Endothelial cell of umbilical vein (primary cell): ENCODE measurements at regions not wholly inside any gene's neighbourhood (a gene's known extent, or its start where the extent isn't known, plus 50 kb on each side); places are given as distances from the start of the nearest gene placed in this dataset.

Experiments
- BruUV-seq: library from RNA; stranded (reverse); fragments of 400-500 nt; replicated peaks from 2 replicates; lab custom pipeline; 2021; lab: Mats Ljungman, UMichigan
- CTCF ChIA-PET: fragments of 300-600, 350-600 bp; sonication (Branson Sonifier 250); formaldehyde crosslinking; loops from one replicate; lab custom pipeline; 2021; ENCODE audit warnings: antibody characterized with exemption, inconsistent platforms; lab: Charles Lee
- POLR2A ChIA-PET: fragments of 300-600, 350-600 bp; sonication (Branson Sonifier 250); formaldehyde crosslinking; loops from one replicate; lab custom pipeline; 2021; ENCODE audit warnings: antibody characterized with exemption, inconsistent platforms; lab: Charles Lee
- DNase-seq: peaks from one replicate; pipeline ENCODE4 v3.0.0-alpha.2; 2011; ENCODE audit warnings: low read depth, low spot score
- FAIRE-seq: peaks from 2 replicates; lab custom pipeline; 2011; peaks lifted over from hg19 to GRCh38; lab: Jason Lieb, UNC
- H2AFZ ChIP-seq: 2 replicates; pipeline ENCODE4 v1.6.0; 2012; ENCODE audit warnings: low read depth, low read length, control low read depth, inconsistent platforms
- H3K27ac ChIP-seq: 2 replicates; pipeline ENCODE4 v1.5.1; 2011; ENCODE audit warnings: low read depth, mild to moderate bottlenecking, control low read depth, low read length, moderate library complexity; ENCODE audit not compliant: insufficient read depth
- H3K27me3 ChIP-seq, 2 experiments: 2 replicates each; pipeline versions ENCODE4 v1.6.0 to v1.6.1; 2011; ENCODE audit warnings: low read length in 2 of 2, mixed read lengths in 1 of 2; ENCODE audit not compliant: control insufficient read depth in 2 of 2, insufficient read depth in 2 of 2
- H3K36me3 ChIP-seq, 2 experiments: 2 replicates in 1 of 2; 3 replicates in 1 of 2; pipeline ENCODE4 v1.5.1; 2011; ENCODE audit warnings: low read length in 2 of 2, mild to moderate bottlenecking in 1 of 2, moderate library complexity in 1 of 2; ENCODE audit not compliant: control insufficient read depth in 2 of 2, insufficient read depth in 2 of 2; ENCODE audit errors: extremely low read depth in 1 of 2
- H3K4me1 ChIP-seq: 3 replicates; pipeline ENCODE4 v1.5.1; 2011; ENCODE audit warnings: mild to moderate bottlenecking, low read length; ENCODE audit not compliant: control insufficient read depth, insufficient read depth; ENCODE audit errors: extremely low read depth
- H3K4me2 ChIP-seq: 2 replicates; pipeline ENCODE4 v1.6.1; 2011; ENCODE audit warnings: low read length, control low read depth, mixed read lengths; ENCODE audit not compliant: insufficient read depth
- H3K4me3 ChIP-seq, 3 experiments: fragments of 200-600 bp in 1 of 3; sonication (generic), shearing (Covaris generic) in 1 of 3; replicated peaks in 1 of 3; 2 replicates each; pipeline ENCODE4 v1.5.1; 2011 to 2016; ENCODE audit warnings: control low read depth in 3 of 3, low read length in 3 of 3, mild to moderate bottlenecking in 2 of 3, inconsistent platforms in 1 of 3, low read depth in 1 of 3, moderate library complexity in 1 of 3; ENCODE audit not compliant: insufficient read depth in 1 of 3
- H3K79me2 ChIP-seq: 2 replicates; pipeline ENCODE4 v1.6.0; 2012; ENCODE audit warnings: low read length, inconsistent platforms; ENCODE audit not compliant: control insufficient read depth, insufficient read depth
- H3K9ac ChIP-seq: replicated peaks from 2 replicates; pipeline ENCODE3; 2011; ENCODE audit warnings: low read length, control low read depth; ENCODE audit not compliant: insufficient read depth; ENCODE audit errors: extremely low read depth
- H3K9me1 ChIP-seq: replicated peaks from 3 replicates; pipeline ENCODE4 v1.6.0; 2011; ENCODE audit warnings: mild to moderate bottlenecking, low read length; ENCODE audit not compliant: control insufficient read depth, insufficient read depth; ENCODE audit errors: extremely low read depth
- H3K9me3 ChIP-seq: replicated peaks from 2 replicates; pipeline ENCODE4 v1.5.1; 2012; ENCODE audit warnings: low read length, inconsistent platforms; ENCODE audit not compliant: control insufficient read depth, insufficient read depth
- H4K20me1 ChIP-seq: replicated peaks from 2 replicates; pipeline ENCODE3; 2011; ENCODE audit warnings: mild to moderate bottlenecking, low read length; ENCODE audit not compliant: control insufficient read depth, insufficient read depth; ENCODE audit errors: extremely low read depth
- CTCF ChIP-seq, 2 donors: IDR thresholded peaks; 1 replicate in 1 of 2; 2 replicates in 1 of 2; pipeline ENCODE4 v1.5.1; 2011; ENCODE audit warnings: low read length in 2 of 2, mild to moderate bottlenecking in 2 of 2, moderate library complexity in 2 of 2, control low read depth in 1 of 2, inconsistent platforms in 1 of 2, low read depth in 1 of 2; ENCODE audit not compliant: insufficient read depth in 1 of 2; ENCODE audit errors: extremely low read depth in 1 of 2
- EZH2 ChIP-seq: IDR thresholded peaks from 2 replicates; pipeline ENCODE4 v1.6.1; 2012; ENCODE audit warnings: borderline replicate concordance, low read depth, mild to moderate bottlenecking, moderate library complexity, low read length, inconsistent platforms; ENCODE audit not compliant: severe bottlenecking
- FOS ChIP-seq: IDR thresholded peaks from 2 replicates; pipeline ENCODE4 v1.6.1; 2011; ENCODE audit warnings: mild to moderate bottlenecking, low read length, moderate library complexity, borderline replicate concordance; ENCODE audit not compliant: insufficient read depth
- GATA2 ChIP-seq: IDR thresholded peaks from 2 replicates; pipeline ENCODE4 v1.7.0; 2011; ENCODE audit warnings: low read depth, mild to moderate bottlenecking, moderate library complexity, mixed read lengths, low read length; ENCODE audit not compliant: insufficient read length, insufficient read depth
- JUN ChIP-seq: IDR thresholded peaks from 2 replicates; pipeline ENCODE4 v1.6.1; 2011; ENCODE audit warnings: borderline replicate concordance, low read depth; ENCODE audit not compliant: insufficient read length, insufficient read depth
- MAX ChIP-seq: IDR thresholded peaks from 2 replicates; pipeline ENCODE4 v1.6.1; 2011; ENCODE audit not compliant: insufficient read depth, insufficient read length
- MYC ChIP-seq: IDR thresholded peaks from one replicate; pipeline ENCODE4 v1.6.1; 2011; ENCODE audit warnings: mild to moderate bottlenecking, low read depth, low read length
- POLR2A ChIP-seq: IDR thresholded peaks from 2 replicates; pipeline ENCODE4 v1.6.1; 2012; ENCODE audit warnings: low read depth, mild to moderate bottlenecking, control low read depth, low read length
- POLR2AphosphoS5 ChIP-seq: IDR thresholded peaks from 2 replicates; pipeline ENCODE4 v1.6.1; 2012; ENCODE audit warnings: low read depth, mild to moderate bottlenecking, control low read depth, low read length, moderate library complexity; ENCODE audit not compliant: insufficient read depth
- dilution Hi-C: fragments of 300-500 bp; cut with MboI; formaldehyde crosslinking; loops from one replicate; pipeline ENCODE4 v1.15.0; 2019; ENCODE audit warnings: low sequenced_read_pairs; ENCODE audit not compliant: extremely low pct_ligation_motif_present
- intact Hi-C: fragments of 100-400 bp; cut with micrococcal nuclease; formaldehyde crosslinking; loops from one replicate; pipeline ENCODE4 v1.10.0; 2022

- Histone ChIP-seq H3K4me3 (no peak overlapping the region), H3K4me2 (no peak overlapping the region), H3K27me3 (no peaks in the 10 kb centered on the region), H3K9me3 (peaks cover 7% of the 10 kb centered on the region), H3K9ac (no peak overlapping the region), H3K27ac (no peak overlapping the region), H2AFZ (no peak overlapping the region), H3K79me2 (no peaks in the 10 kb centered on the region), H4K20me1 (no peaks in the 10 kb centered on the region), H3K36me3 (no peaks in the 10 kb centered on the region), H3K9me1 (no peaks in the 10 kb centered on the region), H3K4me1 (no peaks in the 10 kb centered on the region)
- BruUV-seq, result no TSS peak
- dilution Hi-C loops (no loop called here), intact Hi-C loops (no loop called here)
- DNase-seq (no peak), FAIRE-seq (no peak)
- POLR2A ChIA-PET, result no interaction called here
- no peak for TF ChIP-seq GATA2
- no peak for TF ChIP-seq POLR2AphosphoS5
- no peak for TF ChIP-seq EZH2
- no peak for TF ChIP-seq POLR2A
- no peak for TF ChIP-seq JUN
- no peak for TF ChIP-seq FOS
- TF ChIP-seq CTCF (IDR thresholded peaks at IDR 0.05; ENCODE audit: extremely low read depth in 1 of 2, insufficient read depth in 1 of 2, low read depth in 1 of 2, low read length in 2 of 2), result no peak
- TF ChIP-seq MAX, result no peak
- TF ChIP-seq MYC, result no peak
- CTCF ChIA-PET, result no interaction called here
These were observed 441.6 kb upstream of the FBXO33 start for GRCh38 chr14:39873791-39874190.
